Daoy (cell line): ENCODE measurements at regions not wholly inside any gene's neighbourhood (a gene's known extent, or its start where the extent isn't known, plus 50 kb on each side); places are given as distances from the start of the nearest gene placed in this dataset.
"Not testable (repeated sequence)": the region's sequence is repeated elsewhere in the genome, so short reads cannot be mapped to it uniquely, and the experiment has no call there.

Source experiments
- DNase-seq: peaks from one replicate; pipeline ENCODE4 v3.0.0-alpha.2; 2015; ENCODE audit warnings: low read depth

DNA sequence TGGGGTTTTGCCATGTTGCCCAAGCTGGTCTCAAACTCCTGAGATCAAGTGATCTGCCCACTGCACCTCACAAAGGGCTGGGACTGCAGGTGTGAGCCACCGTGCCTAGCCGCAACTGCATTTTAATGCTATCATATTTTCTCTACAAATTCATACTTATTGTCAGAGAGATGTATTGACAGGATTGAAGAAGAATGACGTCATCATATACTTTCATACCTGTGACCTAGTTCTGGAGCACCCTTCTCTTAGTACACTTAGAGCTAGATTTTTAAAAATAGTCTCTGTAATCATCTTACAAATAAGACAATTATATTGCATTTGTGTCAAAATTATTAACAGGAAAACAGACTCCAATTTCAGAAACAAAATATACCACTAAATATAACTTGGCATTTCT lies 242.8 kb upstream of the PDZRN3 start:
- no peak for DNase-seq

DNA sequence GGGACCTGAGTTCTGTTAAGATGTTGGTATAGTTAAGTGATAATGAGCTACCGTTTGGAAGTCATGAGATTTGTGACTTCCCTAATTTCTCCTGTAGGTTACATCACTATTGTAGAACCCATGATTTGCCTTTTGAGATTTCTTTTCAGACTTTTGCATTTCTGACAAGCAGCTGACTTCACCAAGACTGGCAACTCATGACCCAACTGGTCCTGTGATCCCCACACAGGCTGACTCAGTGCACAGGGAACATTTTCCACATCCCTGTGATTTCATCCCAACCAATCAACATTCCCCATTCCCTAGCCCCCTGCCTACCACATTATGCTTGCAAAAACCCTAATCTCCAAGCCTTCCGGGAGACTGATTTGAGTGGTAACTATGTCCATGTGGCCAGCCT lies 242.1 kb upstream of the PDZRN3 start:
- no peak for DNase-seq

DNA sequence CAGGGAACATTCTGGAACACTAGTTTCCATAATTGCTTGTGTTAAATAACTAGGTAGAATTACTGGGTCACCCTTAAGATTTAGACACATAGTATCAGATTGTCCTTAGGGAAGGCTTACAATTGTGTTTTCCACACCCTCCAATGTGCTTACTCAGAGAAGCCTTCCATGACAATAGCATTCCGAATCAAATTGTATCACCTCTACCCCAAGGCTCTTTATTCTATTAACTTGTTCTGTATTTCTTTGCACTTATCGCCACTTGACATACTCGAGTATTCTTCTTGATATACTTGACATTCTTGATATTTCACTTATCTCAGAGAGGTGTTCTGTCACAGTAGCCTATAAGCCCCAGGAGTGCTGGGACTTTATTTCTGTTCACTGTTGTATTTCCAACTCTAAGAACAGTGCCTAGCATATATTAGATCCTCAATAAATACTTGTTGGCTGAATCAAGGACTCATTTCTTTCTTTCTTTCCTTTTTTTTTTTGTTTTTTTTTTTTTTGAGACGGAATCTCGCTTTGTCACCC lies 238.9 kb upstream of the PDZRN3 start:
- DNase-seq: no peak

DNA sequence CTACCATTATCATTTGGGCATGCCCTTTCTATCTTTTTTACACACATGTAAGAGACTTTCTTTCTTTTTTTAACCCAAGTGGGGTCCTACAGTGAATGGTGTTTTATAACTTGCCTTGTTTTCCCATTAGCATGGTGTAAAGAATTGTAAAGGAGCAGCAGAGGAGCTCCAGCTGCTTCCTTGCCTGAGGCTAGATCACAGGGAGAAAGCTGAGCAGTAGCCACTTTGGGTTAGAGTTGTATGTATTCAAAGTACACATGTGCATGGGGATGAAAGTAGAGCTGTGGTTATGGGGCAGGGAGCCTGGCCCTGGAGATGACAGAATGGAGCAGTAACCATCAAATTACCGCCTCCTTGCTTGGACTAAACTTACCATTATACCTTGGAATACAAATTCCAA lies 231.1 kb upstream of the PDZRN3 start:
- DNase-seq: no peak

DNA sequence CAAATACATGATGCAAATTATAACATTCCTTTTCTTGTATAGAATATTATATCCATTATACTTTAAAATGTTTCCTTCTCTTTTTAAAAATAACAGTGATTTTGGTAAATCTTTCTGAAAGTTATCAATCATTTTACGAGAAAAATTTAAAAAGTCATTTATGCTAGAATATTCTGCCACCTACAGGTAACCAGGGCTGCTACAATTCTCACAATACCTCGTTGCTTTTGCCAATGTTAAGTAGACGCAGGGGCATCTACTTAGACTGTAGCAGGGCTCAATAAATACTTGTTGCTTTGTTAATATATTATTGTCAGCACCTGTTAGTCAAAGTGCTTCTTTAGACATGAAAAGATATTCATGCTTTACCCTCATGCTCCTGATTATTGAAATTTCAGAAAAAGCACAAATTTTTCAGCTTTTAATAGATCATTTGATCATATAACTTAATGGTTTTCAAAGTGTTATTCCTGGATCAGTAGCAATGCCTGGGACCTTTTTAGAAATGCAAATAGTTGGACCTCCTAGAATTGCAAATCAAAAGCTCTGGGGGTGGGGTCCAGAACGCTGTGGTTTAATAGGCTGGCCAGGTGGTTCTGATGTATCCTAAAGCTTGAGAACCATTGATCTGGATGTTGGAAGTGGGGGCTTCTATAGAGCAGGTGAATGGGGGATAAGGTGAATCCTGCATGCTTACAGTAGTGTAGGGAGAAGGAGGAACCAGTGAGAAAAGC lies 223.6 kb upstream of the PDZRN3 start:
- DNase-seq: no peak

DNA sequence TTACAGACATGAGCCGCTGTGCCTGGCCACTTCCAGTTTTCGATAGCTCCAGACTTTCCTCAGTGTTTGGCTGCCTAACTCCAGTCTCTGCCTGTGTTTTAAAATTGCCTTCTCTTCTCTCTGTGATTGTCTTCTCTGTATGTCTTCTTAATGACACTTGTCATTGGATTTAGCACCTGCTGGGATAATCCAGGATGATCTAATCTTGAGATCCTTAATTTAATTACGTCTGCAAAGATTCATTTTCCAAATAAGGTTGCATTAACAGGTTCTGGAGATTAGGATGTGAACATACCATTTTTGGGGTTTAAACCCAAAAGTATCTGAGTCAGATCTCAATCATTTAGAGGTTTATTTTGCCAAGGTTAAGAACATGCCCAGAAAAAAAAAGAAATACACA lies 222.2 kb upstream of the PDZRN3 start:
- DNase-seq: no peak

DNA sequence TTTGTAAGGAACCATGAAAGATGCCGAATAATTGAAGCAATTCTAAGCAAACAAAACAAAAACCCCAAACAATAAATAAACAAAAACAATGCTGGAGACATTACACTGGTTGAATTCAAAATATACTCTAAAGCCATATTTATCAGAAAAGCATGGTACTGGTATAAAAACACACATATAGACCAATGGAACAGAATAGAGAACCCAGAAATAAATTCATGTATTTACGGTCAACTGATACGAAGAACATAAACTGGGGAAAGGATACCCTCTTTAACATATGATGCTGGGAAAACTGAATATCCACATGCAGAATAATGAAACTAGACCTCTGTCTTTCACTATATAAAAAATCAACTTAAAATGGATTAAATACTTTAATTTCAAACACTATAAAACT lies 214.3 kb upstream of the PDZRN3 start:
- DNase-seq: no peak

DNA sequence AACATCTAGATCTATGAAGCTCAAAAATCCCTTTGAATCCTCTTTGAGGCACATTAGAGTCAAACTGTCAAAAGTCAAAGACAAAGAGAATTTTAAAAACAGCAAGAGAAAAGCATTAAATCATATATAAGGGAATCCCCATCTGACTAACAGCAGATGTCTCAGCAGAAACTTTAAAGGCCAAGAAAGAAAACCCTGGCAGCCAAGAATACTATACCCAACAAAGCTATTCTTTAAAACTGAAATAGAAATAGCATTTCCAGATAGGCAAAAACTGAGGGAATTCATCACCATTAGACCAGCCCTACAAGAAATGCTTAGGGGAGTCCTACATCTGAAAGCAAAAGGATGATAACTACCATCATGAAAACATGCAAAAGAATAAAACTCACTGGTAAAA lies 211.2 kb upstream of the PDZRN3 start:
- no peak for DNase-seq

DNA sequence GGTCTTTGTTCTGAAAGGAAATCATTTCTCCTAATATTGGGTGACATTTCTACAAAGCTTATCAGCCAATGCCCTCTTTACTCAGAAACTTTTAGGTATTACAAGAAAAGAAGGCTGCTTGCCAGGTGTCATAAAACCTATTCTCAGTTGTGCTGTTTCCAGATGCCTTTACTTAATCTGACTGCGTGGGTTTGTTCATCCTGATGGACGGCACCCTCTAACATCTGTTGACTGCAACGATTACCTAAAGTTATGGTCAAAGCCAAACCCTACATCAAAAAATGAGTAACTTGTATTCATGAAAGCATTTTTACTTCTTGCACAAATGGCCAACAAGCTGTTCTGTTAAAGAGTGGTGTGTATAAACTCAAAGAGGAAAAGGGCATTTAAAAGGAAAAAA lies 207.7 kb upstream of the PDZRN3 start:
- DNase-seq: no peak

DNA sequence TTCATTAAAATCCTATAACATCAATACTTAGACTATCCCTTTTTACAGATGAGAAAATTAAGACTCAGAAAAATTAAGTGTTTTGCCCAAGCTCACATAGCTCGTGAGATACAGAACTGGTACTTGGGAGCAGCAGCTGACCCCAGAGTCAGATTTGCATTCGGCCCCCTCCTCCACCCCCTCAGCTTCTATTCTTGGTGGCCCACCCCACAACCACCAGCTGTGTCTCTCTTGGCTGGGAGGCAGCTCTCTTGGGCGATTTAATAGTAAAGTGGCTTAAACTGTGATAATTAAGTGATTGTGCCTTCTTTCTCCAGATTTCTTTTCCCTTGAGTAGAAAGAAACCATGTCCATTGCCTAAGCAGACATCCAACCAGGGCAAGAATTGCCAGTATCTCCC lies 203.6 kb upstream of the PDZRN3 start:
- no peak for DNase-seq

DNA sequence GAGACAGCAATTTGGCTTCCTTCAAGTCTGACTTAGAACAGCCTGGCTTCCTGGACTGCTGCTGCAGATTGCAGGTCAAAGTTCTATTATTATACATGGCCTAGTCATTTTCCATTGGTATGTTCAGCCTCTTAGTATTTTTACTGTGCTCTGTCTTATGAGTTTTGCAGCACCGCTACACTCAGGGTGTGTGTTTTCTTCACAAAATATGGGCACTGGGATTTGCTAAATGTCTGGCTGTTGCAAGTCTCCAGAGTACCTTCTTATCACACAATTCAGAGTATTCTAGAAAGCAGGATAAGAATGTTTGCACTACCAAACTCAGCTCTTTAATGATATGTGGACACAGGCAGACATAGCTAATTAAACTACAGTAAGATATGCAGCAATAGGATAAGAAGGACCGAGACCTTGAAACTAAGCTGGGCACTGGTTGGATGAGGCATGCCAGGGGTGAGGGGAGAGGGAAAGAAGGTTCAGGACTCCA lies 203.0 kb upstream of the PDZRN3 start:
- DNase-seq: no peak

DNA sequence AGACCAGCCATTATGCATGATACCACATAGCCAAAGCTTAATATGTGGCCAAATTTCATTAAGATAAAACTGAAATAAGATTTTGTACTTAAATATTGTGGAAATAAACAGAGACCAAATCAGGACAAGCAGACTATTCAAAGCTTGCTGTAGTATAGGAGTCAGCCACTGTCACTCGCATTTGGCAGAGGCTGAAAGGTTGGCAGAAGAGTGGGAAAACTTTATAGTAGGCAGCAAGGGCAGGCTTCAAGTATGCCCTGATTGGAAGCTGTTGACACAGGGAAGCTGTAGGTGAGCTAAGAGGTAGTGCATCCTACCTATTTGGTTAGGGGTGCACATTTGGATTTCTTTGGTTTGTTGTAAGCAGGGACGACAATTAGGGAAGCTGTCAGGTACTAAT lies 202.5 kb upstream of the PDZRN3 start:
- no peak for DNase-seq

DNA sequence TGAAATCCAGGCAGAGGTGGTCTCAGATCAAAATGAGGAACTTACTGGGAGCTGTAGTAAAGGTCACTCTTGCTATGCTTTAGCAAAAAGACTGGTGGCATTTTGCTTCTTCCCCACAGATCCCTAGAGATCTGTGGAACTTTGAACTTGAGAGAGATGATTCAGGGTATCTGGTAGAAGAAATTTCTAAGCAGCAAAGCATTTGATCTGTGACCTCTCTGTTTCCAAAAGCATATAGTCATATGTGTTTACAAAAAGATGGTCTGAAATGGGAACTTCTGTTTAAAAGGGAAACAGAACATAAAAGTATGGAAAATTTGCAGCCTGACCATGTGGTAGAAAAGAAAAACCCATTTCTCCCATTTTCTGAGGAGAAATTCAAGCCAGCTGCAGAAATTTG lies 196.2 kb upstream of the PDZRN3 start:
- not testable (repeated sequence) for DNase-seq

DNA sequence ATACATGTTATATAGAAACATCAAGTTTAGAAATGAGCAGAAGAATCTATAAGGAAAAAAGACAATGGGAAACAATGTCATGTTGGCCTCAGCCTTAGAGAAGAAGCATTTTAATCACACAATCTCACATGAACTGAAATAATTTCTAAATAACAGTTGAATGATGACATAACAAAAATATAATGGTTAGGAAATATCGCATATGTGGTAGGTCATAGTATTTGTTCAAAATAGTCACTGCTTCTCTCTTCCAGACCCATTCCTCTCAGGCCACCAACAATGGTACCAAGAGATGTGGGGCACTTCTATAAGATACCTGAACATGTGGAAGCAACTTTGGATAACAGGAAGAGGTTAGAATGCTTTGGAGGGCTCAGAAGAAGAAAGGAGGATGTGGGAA lies 195.7 kb upstream of the PDZRN3 start:
- no peak for DNase-seq

DNA sequence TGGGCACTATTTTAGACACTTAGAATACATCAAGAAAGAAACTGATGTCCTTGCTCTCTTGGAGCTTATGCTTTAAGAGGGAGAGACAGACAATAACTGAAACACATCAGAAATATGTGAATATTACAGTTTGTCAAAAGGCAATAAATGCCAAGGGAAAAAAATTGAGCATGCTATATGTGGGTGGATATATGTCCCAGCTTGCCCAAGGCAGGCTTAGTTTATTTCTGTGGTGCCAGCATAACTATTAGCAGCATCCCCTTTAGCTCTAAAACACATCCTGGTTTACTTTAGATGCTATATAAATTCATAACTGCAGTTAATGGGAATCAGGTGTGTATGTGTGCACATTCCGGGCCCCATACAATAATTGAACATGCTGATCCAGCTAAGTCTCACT lies 191.2 kb upstream of the PDZRN3 start:
- DNase-seq: no peak

DNA sequence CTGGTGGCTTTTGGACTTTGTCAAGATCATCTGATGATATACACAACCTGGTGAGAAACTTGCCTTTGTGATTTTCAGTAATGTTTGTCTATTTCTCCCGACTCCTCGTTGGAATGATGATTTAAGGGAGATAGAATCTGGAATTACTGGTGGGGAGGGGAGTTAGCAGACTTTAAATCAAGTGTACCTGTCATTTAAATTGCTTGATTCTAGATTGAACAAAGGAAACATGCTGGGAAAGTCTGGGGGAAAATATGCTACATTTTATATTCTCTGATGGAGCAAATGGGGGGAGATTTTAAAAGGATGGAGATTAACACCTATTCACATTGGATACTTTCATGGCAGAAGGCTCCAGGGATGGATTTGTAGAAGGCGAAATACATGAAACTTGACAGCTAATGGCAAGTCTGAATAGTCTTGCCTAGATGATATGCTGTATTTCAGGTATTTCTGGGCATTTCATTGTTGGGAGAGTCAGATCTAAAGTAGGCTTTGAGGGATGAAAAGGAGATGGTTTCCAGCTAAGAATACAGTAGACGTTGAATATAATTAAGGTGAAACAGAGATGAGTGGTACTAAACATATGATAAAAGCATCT lies 189.1 kb upstream of the PDZRN3 start:
- no peak for DNase-seq

DNA sequence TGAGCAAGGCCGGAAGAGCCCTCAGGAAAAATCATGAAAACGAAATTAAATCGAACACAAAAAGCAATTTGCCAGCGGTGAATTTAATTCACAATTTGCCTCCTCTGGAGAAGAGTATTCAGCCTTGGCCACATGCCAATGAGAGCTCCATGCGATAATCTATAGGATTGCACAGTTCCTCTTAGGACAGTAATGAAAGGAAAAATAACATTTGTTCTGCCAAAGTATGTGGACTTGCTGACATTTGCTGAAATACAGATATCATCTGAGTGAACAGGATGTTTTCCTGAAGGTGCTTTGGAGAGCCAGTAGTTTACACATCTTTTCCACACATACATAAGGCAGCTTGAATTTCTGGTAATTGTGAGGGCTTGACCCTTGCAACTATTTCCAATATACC lies 188.6 kb upstream of the PDZRN3 start:
- no peak for DNase-seq

DNA sequence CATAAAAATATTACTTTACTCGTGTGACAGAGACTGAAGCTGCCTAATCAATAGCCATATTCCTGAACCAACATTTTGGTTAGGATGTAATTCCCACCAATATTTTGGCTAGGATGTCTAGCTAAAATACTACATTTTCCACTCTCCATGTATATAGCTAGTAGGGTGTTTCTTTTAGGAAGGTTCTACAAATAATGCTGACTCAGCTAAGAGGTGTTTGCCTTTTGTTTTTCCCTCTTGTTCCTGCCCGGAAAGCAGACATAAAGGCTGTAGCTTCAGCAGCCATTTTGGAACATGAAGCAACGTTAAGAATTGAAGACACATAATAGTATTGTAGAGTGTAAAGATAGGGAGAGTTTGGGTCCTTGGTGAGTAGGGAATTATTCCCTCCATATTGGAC lies 187.3 kb upstream of the PDZRN3 start:
- DNase-seq: no peak

DNA sequence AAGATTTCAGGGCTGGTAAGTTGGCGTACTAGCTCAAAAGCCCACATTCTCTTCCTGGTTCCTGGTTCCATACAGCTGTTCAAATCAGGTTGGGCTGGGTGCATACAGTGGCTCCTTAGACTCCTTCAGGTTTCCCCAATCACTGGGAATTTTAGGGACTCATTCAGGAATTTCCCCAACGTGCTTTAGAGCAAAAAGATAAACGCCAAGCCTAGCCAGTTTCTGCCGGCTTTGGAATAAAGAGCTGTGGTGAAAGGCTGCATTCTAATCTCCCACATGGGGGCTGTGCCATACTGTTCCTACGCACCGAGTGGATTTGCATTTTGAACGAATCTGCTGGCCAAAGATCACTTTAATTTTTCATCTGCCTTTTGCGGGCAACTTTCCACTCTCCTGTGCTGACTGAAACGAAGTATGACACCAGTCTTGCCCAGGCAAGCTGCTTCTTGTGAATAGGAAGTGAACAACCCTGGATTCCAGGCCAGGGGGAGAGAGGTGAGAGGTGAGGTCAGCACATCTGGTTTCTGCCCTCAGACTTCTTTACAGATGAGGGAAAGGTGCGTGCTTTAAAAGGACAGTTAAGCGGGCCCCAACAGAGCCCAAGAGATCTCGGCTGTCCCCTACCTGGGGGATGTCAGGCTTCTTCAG lies 184.2 kb upstream of the PDZRN3 start:
- DNase-seq: peak; percentile 7

DNA sequence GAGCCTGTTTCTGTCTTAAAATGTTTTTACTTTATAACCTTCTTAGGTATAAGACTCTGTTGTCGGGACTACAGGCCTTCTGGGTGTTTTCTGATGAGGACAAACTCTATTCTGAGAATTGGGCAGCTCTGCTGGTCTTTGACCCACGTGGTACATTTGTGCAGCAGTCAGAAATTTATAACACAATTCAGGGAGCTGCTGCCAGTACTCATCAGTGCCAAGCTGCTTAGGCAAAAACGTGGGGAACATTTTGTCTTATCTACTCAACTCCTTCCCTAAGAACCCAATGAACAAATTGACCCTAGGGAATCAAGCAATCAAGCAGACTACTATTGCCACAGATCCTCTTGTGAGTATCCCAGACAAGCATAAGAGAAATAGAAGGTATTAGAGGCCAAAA lies 180.7 kb upstream of the PDZRN3 start:
- no peak for DNase-seq

DNA sequence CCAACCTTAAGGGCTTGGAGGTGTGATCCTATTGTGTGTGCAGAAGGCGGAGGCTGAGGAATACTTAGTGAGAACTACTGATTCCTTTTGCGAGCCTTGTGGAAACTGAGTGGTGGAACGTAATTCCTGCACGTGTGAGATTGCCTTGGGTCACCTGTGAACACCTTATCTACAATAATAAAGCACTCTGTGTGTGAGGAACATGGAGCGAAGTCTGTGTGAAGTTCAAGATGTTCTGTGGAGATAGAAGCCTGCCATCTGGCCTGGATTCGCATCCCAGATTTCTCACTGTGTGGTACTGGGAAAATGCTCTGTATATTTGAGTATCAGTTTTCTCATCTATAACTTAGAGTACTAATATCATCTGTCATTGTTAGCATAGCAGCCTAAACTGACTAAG lies 179.5 kb upstream of the PDZRN3 start:
- DNase-seq: no peak

DNA sequence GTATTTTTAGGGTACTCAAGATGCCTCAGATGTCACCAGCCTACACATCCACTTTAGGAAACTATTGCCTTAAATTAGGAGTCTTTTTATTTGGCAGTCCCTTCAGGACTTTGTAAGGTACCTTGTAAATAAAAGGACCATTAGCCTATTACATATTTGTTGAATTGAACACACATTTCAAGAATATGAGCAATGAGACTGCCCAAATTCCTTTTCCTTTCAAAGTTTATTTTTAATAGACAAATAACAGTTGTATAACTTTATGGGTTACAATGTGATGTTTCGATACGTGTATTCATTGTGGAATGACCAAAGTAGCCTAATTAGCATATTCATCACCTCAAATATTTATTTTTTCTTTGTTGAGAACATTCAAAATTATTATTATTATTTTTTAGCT lies 176.7 kb upstream of the PDZRN3 start:
- no peak for DNase-seq

DNA sequence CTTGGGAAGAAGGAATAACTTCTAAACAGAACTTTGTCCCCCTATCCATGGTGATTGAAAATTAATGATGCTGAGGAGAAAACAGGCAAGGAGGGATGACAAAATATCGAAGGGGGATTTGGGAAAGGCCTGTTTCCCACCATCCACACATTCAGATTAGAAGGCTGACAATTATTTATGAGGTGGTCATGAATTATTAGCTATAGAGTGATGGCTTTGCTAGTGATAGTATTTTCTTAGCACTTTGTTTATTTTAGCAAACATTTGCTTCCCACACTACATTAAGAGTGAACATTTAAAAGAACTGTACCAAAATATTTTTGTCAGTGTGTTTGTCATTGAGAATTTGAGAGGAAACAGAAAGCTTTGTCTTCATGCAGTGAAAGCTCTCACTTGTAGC lies 172.6 kb upstream of the PDZRN3 start:
- no peak for DNase-seq
